ENCODE measurements at regions not wholly inside any gene's neighbourhood (a gene's known extent, or its start where the extent isn't known, plus 50 kb on each side); places are given as distances from the start of the nearest gene placed in this dataset.
A peak's percentile ranks its signal among the peaks of the same experiment; 100 is the strongest.

DNA sequence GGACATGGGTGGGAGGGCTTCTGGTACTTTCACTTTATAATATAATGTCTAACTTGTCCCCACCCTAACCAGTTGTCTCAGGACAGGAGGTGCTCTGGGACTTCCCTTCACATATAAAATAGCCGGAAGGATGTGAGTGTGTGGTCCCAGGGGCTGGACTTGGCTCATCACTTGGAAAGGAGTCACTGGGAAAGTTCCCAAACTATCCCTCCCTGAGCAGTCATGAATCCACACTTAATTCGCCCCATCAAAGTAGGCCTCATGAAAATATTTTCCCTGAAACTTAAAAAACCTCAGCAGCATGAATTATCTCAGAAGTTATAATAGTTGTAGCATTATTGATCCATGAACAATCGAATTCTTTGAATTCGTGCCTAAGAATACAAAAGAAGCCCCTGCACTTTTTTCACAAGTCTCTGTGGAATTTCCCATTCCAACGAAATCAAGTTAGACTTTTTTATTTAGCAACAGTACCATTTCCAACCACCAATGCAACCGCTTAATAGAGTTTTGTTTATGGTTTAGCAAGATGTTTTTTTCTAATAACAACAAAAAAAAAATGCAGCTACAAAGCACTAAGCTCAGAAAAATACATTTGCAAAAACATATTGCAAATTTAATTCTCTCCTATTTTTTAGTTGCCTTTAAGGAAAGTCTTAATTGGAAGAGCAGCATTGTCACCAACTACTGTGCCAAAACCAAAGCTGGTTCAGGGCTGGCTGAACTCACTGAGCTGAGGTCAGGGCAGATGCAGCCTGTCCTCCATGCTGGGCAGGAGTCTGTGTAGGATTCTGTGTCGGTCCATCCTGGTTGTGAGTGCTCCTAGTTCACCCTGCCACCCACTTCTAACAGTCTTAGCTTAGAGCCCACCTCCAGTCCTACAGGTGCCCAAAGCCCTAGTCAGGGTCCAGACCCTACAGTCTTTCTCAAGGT is 68.8 kb upstream of the SPTBN1 start:
- H3K27ac ChIP-seq, result peak overlapping the region; percentile 64
- no peaks in the 10 kb centered on the region for H3K79me2 ChIP-seq
- H2AFZ ChIP-seq, result no peak overlapping the region
- TF ChIP-seq, protein P1, sequence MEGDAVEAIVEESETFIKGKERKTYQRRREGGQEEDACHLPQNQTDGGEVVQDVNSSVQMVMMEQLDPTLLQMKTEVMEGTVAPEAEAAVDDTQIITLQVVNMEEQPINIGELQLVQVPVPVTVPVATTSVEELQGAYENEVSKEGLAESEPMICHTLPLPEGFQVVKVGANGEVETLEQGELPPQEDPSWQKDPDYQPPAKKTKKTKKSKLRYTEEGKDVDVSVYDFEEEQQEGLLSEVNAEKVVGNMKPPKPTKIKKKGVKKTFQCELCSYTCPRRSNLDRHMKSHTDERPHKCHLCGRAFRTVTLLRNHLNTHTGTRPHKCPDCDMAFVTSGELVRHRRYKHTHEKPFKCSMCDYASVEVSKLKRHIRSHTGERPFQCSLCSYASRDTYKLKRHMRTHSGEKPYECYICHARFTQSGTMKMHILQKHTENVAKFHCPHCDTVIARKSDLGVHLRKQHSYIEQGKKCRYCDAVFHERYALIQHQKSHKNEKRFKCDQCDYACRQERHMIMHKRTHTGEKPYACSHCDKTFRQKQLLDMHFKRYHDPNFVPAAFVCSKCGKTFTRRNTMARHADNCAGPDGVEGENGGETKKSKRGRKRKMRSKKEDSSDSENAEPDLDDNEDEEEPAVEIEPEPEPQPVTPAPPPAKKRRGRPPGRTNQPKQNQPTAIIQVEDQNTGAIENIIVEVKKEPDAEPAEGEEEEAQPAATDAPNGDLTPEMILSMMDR (IDR thresholded peaks at IDR 0.05), result no peak
- no peak overlapping the region for H3K4me3 ChIP-seq (ENCODE audit: low read depth, low read length)
- H3K27me3 ChIP-seq (ENCODE audit: control insufficient read depth, insufficient read depth, low read length), result no peaks in the 10 kb centered on the region
- no peaks in the 10 kb centered on the region for H3K4me1 ChIP-seq
- H3K9me3 ChIP-seq (ENCODE audit: control insufficient read depth, low read length), result no peaks in the 10 kb centered on the region
- no peak overlapping the region for H3K4me2 ChIP-seq (ENCODE audit: low read length)
- H3K9ac ChIP-seq, result no peak overlapping the region
- H3K36me3 ChIP-seq (ENCODE audit: control insufficient read depth, insufficient read depth, low read length), result no peaks in the 10 kb centered on the region

GRCh38 chr2:54388076-54388475 is 68.1 kb upstream of the SPTBN1 start:
- Histone ChIP-seq H2AFZ (no peak overlapping the region), H3K36me3 (ENCODE audit: control insufficient read depth, insufficient read depth, low read length) (no peaks in the 10 kb centered on the region), H3K4me2 (ENCODE audit: low read length) (no peak overlapping the region), H3K79me2 (no peaks in the 10 kb centered on the region), H3K27me3 (ENCODE audit: control insufficient read depth, insufficient read depth, low read length) (no peaks in the 10 kb centered on the region), H3K9ac (no peak overlapping the region), H3K4me3 (ENCODE audit: low read depth, low read length) (no peak overlapping the region), H3K4me1 (no peaks in the 10 kb centered on the region), H3K27ac (no peak overlapping the region), H3K9me3 (ENCODE audit: control insufficient read depth, low read length) (no peaks in the 10 kb centered on the region)
- TF ChIP-seq, protein P1 (IDR thresholded peaks at IDR 0.05), result no peak

- no peaks in the 10 kb centered on the region for H3K9me3 ChIP-seq (ENCODE audit: control insufficient read depth, low read length)
- no peak overlapping the region for H3K4me3 ChIP-seq (ENCODE audit: low read depth, low read length)
- TF ChIP-seq, protein P1 (IDR thresholded peaks at IDR 0.05), result no peak
- H3K27me3 ChIP-seq (ENCODE audit: control insufficient read depth, insufficient read depth, low read length), result no peaks in the 10 kb centered on the region
- H3K36me3 ChIP-seq (ENCODE audit: control insufficient read depth, insufficient read depth, low read length), result no peaks in the 10 kb centered on the region
- no peak overlapping the region for H2AFZ ChIP-seq
- H3K27ac ChIP-seq, result no peak overlapping the region
- no peaks in the 10 kb centered on the region for H3K4me1 ChIP-seq
- H3K79me2 ChIP-seq, result no peaks in the 10 kb centered on the region
- H3K4me2 ChIP-seq (ENCODE audit: low read length), result no peak overlapping the region
- no peak overlapping the region for H3K9ac ChIP-seq
Measured at GRCh38 chr2:54392555-54393324, 63.4 kb upstream of the SPTBN1 start.

- Histone ChIP-seq H3K4me1 (no peaks in the 10 kb centered on the region), H3K36me3 (ENCODE audit: control insufficient read depth, insufficient read depth, low read length) (no peaks in the 10 kb centered on the region), H2AFZ (no peak overlapping the region), H3K4me3 (ENCODE audit: low read depth, low read length) (no peak overlapping the region), H3K27me3 (ENCODE audit: control insufficient read depth, insufficient read depth, low read length) (no peaks in the 10 kb centered on the region), H3K9me3 (ENCODE audit: control insufficient read depth, low read length) (no peaks in the 10 kb centered on the region), H3K4me2 (ENCODE audit: low read length) (no peak overlapping the region), H3K27ac (no peak overlapping the region), H3K79me2 (no peaks in the 10 kb centered on the region), H3K9ac (no peak overlapping the region)
- TF ChIP-seq, protein P1 (IDR thresholded peaks at IDR 0.05), result no peak
Measured at GRCh38 chr2:54394392-54394791, 61.7 kb upstream of the SPTBN1 start.
